K562 (cell line): ENCODE measurements at regions not wholly inside any gene's neighbourhood (a gene's known extent, or its start where the extent isn't known, plus 50 kb on each side); places are given as distances from the start of the nearest gene placed in this dataset.

ENCODE experiments used
- ATAC-seq: fragments of 200-7000 bp; cut with Tn5 transposase; 3 replicates; pipeline ENCODE4 v1.9.1; 2020; ENCODE audit warnings: moderate library complexity
- BruUV-seq: library from RNA; stranded (reverse); fragments of 400-500 nt; replicated peaks from 2 replicates; lab custom pipeline; 2021; lab: Mats Ljungman, UMichigan
- CTCF ChIA-PET: fragments of 300-600 bp; formaldehyde crosslinking; extraction: SDS; loops from one replicate; lab custom pipeline; 2021; ENCODE audit warnings: low intra/inter-chr PET ratio; lab: Yijun Ruan, JAX
- POLR2A ChIA-PET: fragments of 300-600, 350-650 bp; sonication (Branson Sonifier 250); formaldehyde crosslinking; extraction: SDS; loops from one replicate; lab custom pipeline; 2021; ENCODE audit warnings: antibody characterized with exemption, inconsistent platforms; lab: Yijun Ruan, JAX
- DNase-seq, 4 experiments: peaks; one replicate each; pipeline versions ENCODE4 v3.0.0 to v3.0.0-alpha.2; 2011 to 2018; ENCODE audit warnings: low spot score in 3 of 4, mixed read lengths in 3 of 4; ENCODE audit errors: extremely low read depth in 1 of 4
- FAIRE-seq: peaks from 2 replicates; lab custom pipeline; 2011; peaks lifted over from hg19 to GRCh38; lab: Jason Lieb, UNC
- H2AFZ ChIP-seq: 2 replicates; pipeline ENCODE4 v1.6.0; 2011; ENCODE audit warnings: low read depth, low read length, control low read depth, inconsistent platforms
- H3K27ac ChIP-seq: fragments of 200-600 bp; 3 replicates; pipeline ENCODE4 v1.8.0; 2011; ENCODE audit warnings: low read depth, mild to moderate bottlenecking, control low read depth, inconsistent platforms, low read length, moderate library complexity, mixed read lengths; ENCODE audit errors: extremely low read depth
- H3K27me3 ChIP-seq, 2 experiments: fragments of 300-600 bp in 1 of 2; 2 replicates in 1 of 2; 3 replicates in 1 of 2; pipeline versions ENCODE4 v1.6.0 to v1.8.0; 2011; ENCODE audit warnings: inconsistent platforms in 2 of 2, low read length in 2 of 2, mild to moderate bottlenecking in 1 of 2, mixed read lengths in 1 of 2, moderate library complexity in 1 of 2; ENCODE audit not compliant: control insufficient read depth in 2 of 2, insufficient read depth in 2 of 2
- H3K36me3 ChIP-seq: fragments of 300-600 bp; 3 replicates; pipeline ENCODE4 v1.8.0; 2011; ENCODE audit warnings: mild to moderate bottlenecking, low read length, inconsistent platforms; ENCODE audit not compliant: control insufficient read depth, insufficient read depth
- H3K4me1 ChIP-seq, 2 experiments: fragments of 200-600 bp in 1 of 2; replicated peaks in 1 of 2; 2 replicates in 1 of 2; 3 replicates in 1 of 2; pipeline versions ENCODE4 v1.5.1 to v1.8.0; 2011; ENCODE audit warnings: inconsistent platforms in 2 of 2, low read length in 2 of 2, mild to moderate bottlenecking in 1 of 2, mixed read lengths in 1 of 2, moderate library complexity in 1 of 2; ENCODE audit not compliant: control insufficient read depth in 2 of 2, insufficient read depth in 2 of 2
- H3K4me2 ChIP-seq: 2 replicates; pipeline ENCODE4 v1.6.1; 2011; ENCODE audit warnings: low read length, control low read depth, inconsistent platforms, mixed read lengths; ENCODE audit not compliant: insufficient read depth
- H3K4me3 ChIP-seq: fragments of 200-600 bp; sonication (generic), shearing (Covaris generic); 2 replicates; pipeline ENCODE4 v1.5.1; 2016; ENCODE audit warnings: control low read depth, inconsistent platforms
- H3K79me2 ChIP-seq: fragments of 200-600 bp; 3 replicates; pipeline ENCODE4 v1.8.0; 2011; ENCODE audit warnings: low read length, inconsistent platforms; ENCODE audit not compliant: control insufficient read depth, insufficient read depth
- H3K9ac ChIP-seq, 2 experiments: 2 replicates each; pipeline versions ENCODE4 v1.6.0 to v1.6.1; 2011; ENCODE audit warnings: low read depth in 2 of 2, low read length in 2 of 2, control low read depth in 1 of 2, inconsistent platforms in 1 of 2, mild to moderate bottlenecking in 1 of 2, mixed read lengths in 1 of 2; ENCODE audit not compliant: insufficient read depth in 1 of 2
- H3K9me1 ChIP-seq: one replicate; pipeline ENCODE4 v1.6.0; 2011; ENCODE audit warnings: inconsistent platforms, mild to moderate bottlenecking, low read length, moderate library complexity; ENCODE audit not compliant: control insufficient read depth, insufficient read depth
- H3K9me3 ChIP-seq: replicated peaks from 2 replicates; pipeline ENCODE4 v1.5.1; 2011; ENCODE audit warnings: low read depth, low read length, inconsistent platforms; ENCODE audit not compliant: control insufficient read depth, insufficient read depth
- H4K20me1 ChIP-seq: replicated peaks from 2 replicates; pipeline ENCODE4 v1.6.1; 2011; ENCODE audit warnings: low read length, inconsistent platforms, mixed read lengths; ENCODE audit not compliant: control insufficient read depth, insufficient read depth
- ERF ChIP-seq: fragments of 450-650 bp; formaldehyde crosslinking; IDR thresholded peaks from 2 replicates; pipeline ENCODE4 v1.4.0; 2020; ENCODE audit warnings: mild to moderate bottlenecking, mixed read lengths
- KLF10 ChIP-seq: fragments of 250-450 bp; sonication (Bioruptor Pico); IDR thresholded peaks from 2 replicates; pipeline ENCODE4 v1.6.1; 2021; ENCODE audit warnings: matching md5 sums
- NCOA1 ChIP-seq: fragments of 450-650 bp; IDR thresholded peaks from 2 replicates; pipeline ENCODE4 v1.6.1; 2016; ENCODE audit warnings: low read depth
- POU5F1 ChIP-seq: fragments of 150-350 bp; IDR thresholded peaks from 2 replicates; pipeline ENCODE4 v1.6.1; 2014; ENCODE audit warnings: borderline replicate concordance, low read length, low read depth, mild to moderate bottlenecking; ENCODE audit not compliant: partially characterized antibody
- ZBTB7A ChIP-seq: IDR thresholded peaks from 2 replicates; pipeline ENCODE4 v1.6.1; 2011; ENCODE audit warnings: low read depth, mild to moderate bottlenecking, low read length, moderate library complexity, borderline replicate concordance; ENCODE audit not compliant: control insufficient read depth
- ZC3H8 ChIP-seq: fragments of 450-650 bp; IDR thresholded peaks from 2 replicates; pipeline ENCODE4 v1.6.1; 2017
- ZNF140 ChIP-seq: fragments of 250-450 bp; sonication (Bioruptor Pico); IDR thresholded peaks from 2 replicates; pipeline ENCODE4 v1.8.0; 2021; ENCODE audit warnings: moderate library complexity, mild to moderate bottlenecking, inconsistent platforms
- in situ Hi-C: fragments of 300-500 bp; cut with MboI; formaldehyde crosslinking; loops from 4 replicates; pipeline ENCODE4 v1.15.0; 2018; ENCODE audit warnings: inconsistent platforms, mixed read lengths
- intact Hi-C: fragments of 100-400 bp; cut with micrococcal nuclease; formaldehyde crosslinking; loops from 2 replicates; pipeline ENCODE4 v1.14.2; 2022
- TF ChIP-seq, protein P1 (sequence below): fragments of 450-650 bp; IDR thresholded peaks from 2 replicates; pipeline ENCODE4 v1.6.1; 2014; ENCODE audit warnings: low read depth, mild to moderate bottlenecking, moderate library complexity, borderline replicate concordance

DNA sequence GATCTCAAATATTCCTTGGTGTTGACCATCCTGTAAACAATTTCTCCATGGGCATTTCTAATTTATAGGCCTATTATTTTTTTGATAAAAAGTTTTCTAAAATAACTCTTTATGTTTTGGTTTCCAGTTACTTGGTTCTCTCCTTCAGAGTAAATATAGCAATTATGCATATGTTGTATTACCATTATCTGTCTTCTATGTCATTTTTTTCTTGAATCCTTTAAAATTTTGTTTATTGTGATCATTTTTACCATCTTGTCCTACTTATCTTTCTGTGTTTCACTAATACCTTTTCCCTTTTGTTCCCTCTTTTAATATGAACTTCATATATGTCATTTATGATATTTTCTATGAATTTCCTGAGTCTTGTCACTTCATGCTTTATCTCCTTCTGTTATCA is 341.1 kb downstream of the PDCD6IP start:
- Histone ChIP-seq H3K27me3 (no peaks in the 10 kb centered on the region), H3K9me1 (no peaks in the 10 kb centered on the region), H3K4me2 (no peak overlapping the region), H3K4me3 (no peak overlapping the region), H4K20me1 (no peaks in the 10 kb centered on the region), H3K27ac (no peak overlapping the region), H2AFZ (no peak overlapping the region), H3K36me3 (no peaks in the 10 kb centered on the region), H3K9me3 (no peaks in the 10 kb centered on the region), H3K79me2 (no peaks in the 10 kb centered on the region), H3K9ac (no peak overlapping the region), H3K4me1 (no peaks in the 10 kb centered on the region)
- ChIA-PET CTCF (no interaction called here), POLR2A (no interaction called here)
- intact Hi-C loops (no loop called here), in situ Hi-C loops (loop anchor here (5.0 kb wide), 1 partner anchor 33 kb away; no protein-coding TSS in a partner anchor)
- ATAC-seq (no peak), FAIRE-seq (no peak), DNase-seq (no peak)
- BruUV-seq = no TSS peak
- TF ChIP-seq KLF10 (CRISPR knock-in tag) = no peak
- no peak for TF ChIP-seq POU5F1
- no peak for TF ChIP-seq ZNF140 (CRISPR knock-in tag)
- no peak for TF ChIP-seq ERF (CRISPR knock-in tag)
- TF ChIP-seq ZC3H8 = no peak
- TF ChIP-seq ZBTB7A = no peak
- TF ChIP-seq, protein P1, sequence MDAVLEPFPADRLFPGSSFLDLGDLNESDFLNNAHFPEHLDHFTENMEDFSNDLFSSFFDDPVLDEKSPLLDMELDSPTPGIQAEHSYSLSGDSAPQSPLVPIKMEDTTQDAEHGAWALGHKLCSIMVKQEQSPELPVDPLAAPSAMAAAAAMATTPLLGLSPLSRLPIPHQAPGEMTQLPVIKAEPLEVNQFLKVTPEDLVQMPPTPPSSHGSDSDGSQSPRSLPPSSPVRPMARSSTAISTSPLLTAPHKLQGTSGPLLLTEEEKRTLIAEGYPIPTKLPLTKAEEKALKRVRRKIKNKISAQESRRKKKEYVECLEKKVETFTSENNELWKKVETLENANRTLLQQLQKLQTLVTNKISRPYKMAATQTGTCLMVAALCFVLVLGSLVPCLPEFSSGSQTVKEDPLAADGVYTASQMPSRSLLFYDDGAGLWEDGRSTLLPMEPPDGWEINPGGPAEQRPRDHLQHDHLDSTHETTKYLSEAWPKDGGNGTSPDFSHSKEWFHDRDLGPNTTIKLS = no peak
- TF ChIP-seq NCOA1 = no peak
